SK-N-SH (cell line): ENCODE measurements at regions not wholly inside any gene's neighbourhood (a gene's known extent, or its start where the extent isn't known, plus 50 kb on each side); places are given as distances from the start of the nearest gene placed in this dataset.

Experiments used
- EP300 ChIP-seq, 2 experiments: IDR thresholded peaks; 2 replicates each; pipeline versions ENCODE4 v1.4.0 to v1.6.1; 2012; ENCODE audit warnings: borderline replicate concordance in 1 of 2, low read depth in 1 of 2, low read length in 1 of 2
- GABPA ChIP-seq: IDR thresholded peaks from 2 replicates; pipeline ENCODE4 v1.4.0; 2012; ENCODE audit warnings: low read depth, mild to moderate bottlenecking
- RAD21 ChIP-seq: IDR thresholded peaks from 2 replicates; pipeline ENCODE4 v1.6.1; 2012; ENCODE audit warnings: mild to moderate bottlenecking, low read length
- SIN3A ChIP-seq: IDR thresholded peaks from 2 replicates; pipeline ENCODE4 v1.6.1; 2012; ENCODE audit warnings: low read depth, mild to moderate bottlenecking, low read length, moderate library complexity, borderline replicate concordance
- TAF1 ChIP-seq: IDR thresholded peaks from 2 replicates; pipeline ENCODE4 v1.6.1; 2012; ENCODE audit warnings: low read depth, mild to moderate bottlenecking, low read length, moderate library complexity, borderline replicate concordance
- YY1 ChIP-seq: IDR thresholded peaks from 2 replicates; pipeline ENCODE4 v1.4.0; 2012; ENCODE audit warnings: low read depth, mild to moderate bottlenecking
- TF ChIP-seq, protein P1 (sequence below): fragments of 200-600 bp; sonication (generic); IDR thresholded peaks from 2 replicates; pipeline ENCODE4 v1.6.1; 2017; ENCODE audit warnings: antibody characterized with exemption, mild to moderate bottlenecking, moderate library complexity

DNA sequence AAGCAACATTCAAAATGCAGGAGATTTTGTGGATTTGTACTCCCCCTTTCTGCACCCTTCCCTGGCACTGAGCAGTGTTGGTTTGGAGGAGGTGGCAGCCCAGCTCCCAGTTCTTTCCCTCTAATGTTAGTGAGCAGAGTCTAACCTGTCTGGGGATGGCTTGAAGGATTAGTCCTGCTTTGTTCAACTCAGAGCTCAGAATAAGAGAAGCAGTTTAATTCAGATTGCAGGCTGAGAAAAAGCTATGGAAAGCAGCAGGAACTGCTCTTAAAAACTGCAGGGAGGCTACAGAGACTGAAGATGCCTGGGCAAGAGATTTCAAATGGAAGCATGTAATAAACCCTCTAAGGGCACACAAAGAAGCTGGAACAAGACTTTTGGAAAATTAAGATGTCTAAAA is 223.4 kb upstream of the GGTLC1 start:
- TF ChIP-seq, protein P1, sequence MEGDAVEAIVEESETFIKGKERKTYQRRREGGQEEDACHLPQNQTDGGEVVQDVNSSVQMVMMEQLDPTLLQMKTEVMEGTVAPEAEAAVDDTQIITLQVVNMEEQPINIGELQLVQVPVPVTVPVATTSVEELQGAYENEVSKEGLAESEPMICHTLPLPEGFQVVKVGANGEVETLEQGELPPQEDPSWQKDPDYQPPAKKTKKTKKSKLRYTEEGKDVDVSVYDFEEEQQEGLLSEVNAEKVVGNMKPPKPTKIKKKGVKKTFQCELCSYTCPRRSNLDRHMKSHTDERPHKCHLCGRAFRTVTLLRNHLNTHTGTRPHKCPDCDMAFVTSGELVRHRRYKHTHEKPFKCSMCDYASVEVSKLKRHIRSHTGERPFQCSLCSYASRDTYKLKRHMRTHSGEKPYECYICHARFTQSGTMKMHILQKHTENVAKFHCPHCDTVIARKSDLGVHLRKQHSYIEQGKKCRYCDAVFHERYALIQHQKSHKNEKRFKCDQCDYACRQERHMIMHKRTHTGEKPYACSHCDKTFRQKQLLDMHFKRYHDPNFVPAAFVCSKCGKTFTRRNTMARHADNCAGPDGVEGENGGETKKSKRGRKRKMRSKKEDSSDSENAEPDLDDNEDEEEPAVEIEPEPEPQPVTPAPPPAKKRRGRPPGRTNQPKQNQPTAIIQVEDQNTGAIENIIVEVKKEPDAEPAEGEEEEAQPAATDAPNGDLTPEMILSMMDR: no peak
- no peak for TF ChIP-seq YY1
- no peak for TF ChIP-seq SIN3A
- no peak for TF ChIP-seq GABPA
- no peak for TF ChIP-seq EP300 (IDR thresholded peaks at IDR 0.05; ENCODE audit: borderline replicate concordance in 1 of 2, low read depth in 1 of 2, low read length in 1 of 2)
- no peak for TF ChIP-seq RAD21
- TF ChIP-seq TAF1: no peak
